Neural crest cell (in vitro differentiated cells): ENCODE measurements at regions not wholly inside any gene's neighbourhood (a gene's known extent, or its start where the extent isn't known, plus 50 kb on each side); places are given as distances from the start of the nearest gene placed in this dataset.
A peak's percentile ranks its signal among the peaks of the same experiment; 100 is the strongest.

Source experiments
- DNase-seq: peaks from one replicate; pipeline ENCODE4 v3.0.0; 2021; ENCODE audit warnings: low read depth, mixed read lengths, low spot score
- H3K27ac Mint-ChIP-seq: one replicate; pipeline ENCODE4 v1.8.0; 2021; ENCODE audit warnings: mild to moderate bottlenecking, mixed read lengths; ENCODE audit not compliant: unreplicated experiment
- H3K27me3 Mint-ChIP-seq: 2 replicates; pipeline ENCODE4 v1.8.0; 2021; ENCODE audit warnings: low read depth, mild to moderate bottlenecking, mixed read lengths
- H3K36me3 Mint-ChIP-seq: 2 replicates; pipeline ENCODE4 v1.8.0; 2021; ENCODE audit warnings: low read depth, mild to moderate bottlenecking, mixed read lengths
- H3K4me1 Mint-ChIP-seq: 2 replicates; pipeline ENCODE4 v1.8.0; 2021; ENCODE audit warnings: mixed read lengths
- H3K4me3 Mint-ChIP-seq: one replicate; pipeline ENCODE4 v1.8.0; 2021; ENCODE audit warnings: mild to moderate bottlenecking, mixed read lengths
- H3K9me3 Mint-ChIP-seq: 2 replicates; pipeline ENCODE4 v1.8.0; 2021; ENCODE audit warnings: mixed read lengths
- CTCF ChIP-seq: fragments of 200-600 bp; sonication (generic); conservative IDR thresholded peaks from 2 replicates; pipeline ENCODE4 v1.5.0; 2021; ENCODE audit warnings: antibody characterized with exemption, mild to moderate bottlenecking

- H3K27ac Mint-ChIP-seq: peak overlapping the region; percentile 7
- H3K27me3 Mint-ChIP-seq: no peaks in the 10 kb centered on the region
- H3K36me3 Mint-ChIP-seq: no peaks in the 10 kb centered on the region
- H3K9me3 Mint-ChIP-seq: peaks cover 6% of the 10 kb centered on the region
- DNase-seq: no peak
- H3K4me1 Mint-ChIP-seq: peaks cover 8% of the 10 kb centered on the region
- TF ChIP-seq CTCF: no peak
- H3K4me3 Mint-ChIP-seq: no peak overlapping the region
These were observed 341.7 kb upstream of the TYRP1 start for GRCh38 chr9:12351293-12352044.

GRCh38 chr9:12352045-12352315, 341.2 kb upstream of the TYRP1 start:
- Mint-ChIP-seq H3K4me1 (peaks cover 8% of the 10 kb centered on the region), H3K4me3 (no peak overlapping the region), H3K27me3 (no peaks in the 10 kb centered on the region), H3K9me3 (peaks cover 6% of the 10 kb centered on the region), H3K36me3 (no peaks in the 10 kb centered on the region), H3K27ac (no peak overlapping the region)
- TF ChIP-seq CTCF: no peak
- no peak for DNase-seq

GRCh38 chr9:12363439-12363838, 329.7 kb upstream of the TYRP1 start:
- H3K36me3 Mint-ChIP-seq: no peaks in the 10 kb centered on the region
- no peaks in the 10 kb centered on the region for H3K4me1 Mint-ChIP-seq
- DNase-seq: no peak
- no peak overlapping the region for H3K4me3 Mint-ChIP-seq
- H3K27me3 Mint-ChIP-seq: no peaks in the 10 kb centered on the region
- no peak overlapping the region for H3K27ac Mint-ChIP-seq
- no peak for TF ChIP-seq CTCF
- no peaks in the 10 kb centered on the region for H3K9me3 Mint-ChIP-seq

GRCh38 chr9:12368569-12368968, 324.6 kb upstream of the TYRP1 start:
- TF ChIP-seq CTCF: no peak
- no peak for DNase-seq
- no peaks in the 10 kb centered on the region for H3K27me3 Mint-ChIP-seq
- H3K9me3 Mint-ChIP-seq: no peaks in the 10 kb centered on the region
- no peaks in the 10 kb centered on the region for H3K36me3 Mint-ChIP-seq
- no peaks in the 10 kb centered on the region for H3K4me1 Mint-ChIP-seq
- H3K27ac Mint-ChIP-seq: no peak overlapping the region
- no peak overlapping the region for H3K4me3 Mint-ChIP-seq

GRCh38 chr9:12391839-12392509, 301.2 kb upstream of the TYRP1 start:
- no peak for TF ChIP-seq CTCF
- Mint-ChIP-seq H3K36me3 (no peaks in the 10 kb centered on the region), H3K27me3 (peaks cover 4% of the 10 kb centered on the region), H3K9me3 (no peaks in the 10 kb centered on the region), H3K4me3 (no peak overlapping the region), H3K4me1 (peaks cover 4% of the 10 kb centered on the region), H3K27ac (no peak overlapping the region)
- no peak for DNase-seq
